ENCODE measurements at regions not wholly inside any gene's neighbourhood (a gene's known extent, or its start where the extent isn't known, plus 50 kb on each side); places are given as distances from the start of the nearest gene placed in this dataset.

GRCh38 chr16:85162478-85163277 is 50.4 kb upstream of the CIBAR2 start:
- H3K9me3 ChIP-seq (ENCODE audit: control insufficient read depth, insufficient read depth, low read length): no peaks in the 10 kb centered on the region
- H3K4me3 ChIP-seq (ENCODE audit: low read depth, low read length): no peak overlapping the region
- H3K9ac ChIP-seq (ENCODE audit: low read depth, low read length): no peak overlapping the region
- H3K36me3 ChIP-seq (ENCODE audit: control insufficient read depth, insufficient read depth, low read length): no peaks in the 10 kb centered on the region
- H3K4me1 ChIP-seq (ENCODE audit: control insufficient read depth, insufficient read depth, low read length): peaks cover 5% of the 10 kb centered on the region
- peaks cover 3% of the 10 kb centered on the region for H3K27me3 ChIP-seq (ENCODE audit: control insufficient read depth, insufficient read depth, low read length)

- Histone ChIP-seq H3K4me3 (ENCODE audit: low read depth, low read length) (no peak overlapping the region), H3K36me3 (ENCODE audit: control insufficient read depth, insufficient read depth, low read length) (no peaks in the 10 kb centered on the region), H3K9me3 (ENCODE audit: control insufficient read depth, insufficient read depth, low read length) (no peaks in the 10 kb centered on the region), H3K27me3 (ENCODE audit: control insufficient read depth, insufficient read depth, low read length) (peaks cover 3% of the 10 kb centered on the region), H3K4me1 (ENCODE audit: control insufficient read depth, insufficient read depth, low read length) (peaks cover 2% of the 10 kb centered on the region), H3K9ac (ENCODE audit: low read depth, low read length) (no peak overlapping the region)
Observed at GRCh38 chr16:85163278-85164112, 51.2 kb upstream of the CIBAR2 start.

GRCh38 chr16:85164431-85164830 is 52.2 kb upstream of the CIBAR2 start:
- peaks cover 2% of the 10 kb centered on the region for H3K4me1 ChIP-seq (ENCODE audit: control insufficient read depth, insufficient read depth, low read length)
- no peaks in the 10 kb centered on the region for H3K36me3 ChIP-seq (ENCODE audit: control insufficient read depth, insufficient read depth, low read length)
- no peak overlapping the region for H3K4me3 ChIP-seq (ENCODE audit: low read depth, low read length)
- no peaks in the 10 kb centered on the region for H3K9me3 ChIP-seq (ENCODE audit: control insufficient read depth, insufficient read depth, low read length)
- no peak overlapping the region for H3K9ac ChIP-seq (ENCODE audit: low read depth, low read length)
- H3K27me3 ChIP-seq (ENCODE audit: control insufficient read depth, insufficient read depth, low read length): peaks cover 3% of the 10 kb centered on the region

- no peak overlapping the region for H3K4me3 ChIP-seq (ENCODE audit: low read depth, low read length)
- peaks cover 3% of the 10 kb centered on the region for H3K27me3 ChIP-seq (ENCODE audit: control insufficient read depth, insufficient read depth, low read length)
- H3K9ac ChIP-seq (ENCODE audit: low read depth, low read length): no peak overlapping the region
- no peaks in the 10 kb centered on the region for H3K9me3 ChIP-seq (ENCODE audit: control insufficient read depth, insufficient read depth, low read length)
- H3K36me3 ChIP-seq (ENCODE audit: control insufficient read depth, insufficient read depth, low read length): no peaks in the 10 kb centered on the region
- H3K4me1 ChIP-seq (ENCODE audit: control insufficient read depth, insufficient read depth, low read length): peaks cover 2% of the 10 kb centered on the region
Observed at GRCh38 chr16:85164838-85165516, 52.7 kb upstream of the CIBAR2 start.

- Histone ChIP-seq H3K36me3 (ENCODE audit: control insufficient read depth, insufficient read depth, low read length) (no peaks in the 10 kb centered on the region), H3K27me3 (ENCODE audit: control insufficient read depth, insufficient read depth, low read length) (peaks cover 9% of the 10 kb centered on the region), H3K9me3 (ENCODE audit: control insufficient read depth, insufficient read depth, low read length) (no peaks in the 10 kb centered on the region), H3K9ac (ENCODE audit: low read depth, low read length) (no peak overlapping the region), H3K4me1 (ENCODE audit: control insufficient read depth, insufficient read depth, low read length) (no peaks in the 10 kb centered on the region), H3K4me3 (ENCODE audit: low read depth, low read length) (no peak overlapping the region)
Observed at GRCh38 chr16:85165781-85166180, 53.5 kb upstream of the CIBAR2 start.

GRCh38 chr16:85166281-85166680 is 54.0 kb upstream of the CIBAR2 start:
- H3K4me3 ChIP-seq (ENCODE audit: low read depth, low read length): no peak overlapping the region
- peaks cover 9% of the 10 kb centered on the region for H3K27me3 ChIP-seq (ENCODE audit: control insufficient read depth, insufficient read depth, low read length)
- no peaks in the 10 kb centered on the region for H3K4me1 ChIP-seq (ENCODE audit: control insufficient read depth, insufficient read depth, low read length)
- no peak overlapping the region for H3K9ac ChIP-seq (ENCODE audit: low read depth, low read length)
- no peaks in the 10 kb centered on the region for H3K9me3 ChIP-seq (ENCODE audit: control insufficient read depth, insufficient read depth, low read length)
- no peaks in the 10 kb centered on the region for H3K36me3 ChIP-seq (ENCODE audit: control insufficient read depth, insufficient read depth, low read length)

- Histone ChIP-seq H3K36me3 (ENCODE audit: control insufficient read depth, insufficient read depth, low read length) (no peaks in the 10 kb centered on the region), H3K4me3 (ENCODE audit: low read depth, low read length) (no peak overlapping the region), H3K9ac (ENCODE audit: low read depth, low read length) (no peak overlapping the region), H3K4me1 (ENCODE audit: control insufficient read depth, insufficient read depth, low read length) (no peaks in the 10 kb centered on the region), H3K9me3 (ENCODE audit: control insufficient read depth, insufficient read depth, low read length) (no peaks in the 10 kb centered on the region), H3K27me3 (ENCODE audit: control insufficient read depth, insufficient read depth, low read length) (peaks cover 9% of the 10 kb centered on the region)
Observed at GRCh38 chr16:85166699-85167588, 54.7 kb upstream of the CIBAR2 start.

- H3K4me3 ChIP-seq (ENCODE audit: low read depth, low read length): peak overlapping the region; percentile 45
- H3K27me3 ChIP-seq (ENCODE audit: control insufficient read depth, insufficient read depth, low read length): peaks cover 9% of the 10 kb centered on the region
- H3K9ac ChIP-seq (ENCODE audit: low read depth, low read length): no peak overlapping the region
Observed at GRCh38 chr16:85167589-85168537, 55.6 kb upstream of the CIBAR2 start.

GRCh38 chr16:85168732-85169256 is 56.5 kb upstream of the CIBAR2 start:
- Histone ChIP-seq H3K9ac (ENCODE audit: low read depth, low read length) (no peak overlapping the region), H3K36me3 (ENCODE audit: control insufficient read depth, insufficient read depth, low read length) (no peaks in the 10 kb centered on the region), H3K27me3 (ENCODE audit: control insufficient read depth, insufficient read depth, low read length) (peaks cover 9% of the 10 kb centered on the region), H3K4me3 (ENCODE audit: low read depth, low read length) (peak overlapping the region; percentile 45), H3K9me3 (ENCODE audit: control insufficient read depth, insufficient read depth, low read length) (no peaks in the 10 kb centered on the region), H3K4me1 (ENCODE audit: control insufficient read depth, insufficient read depth, low read length) (peaks cover 4% of the 10 kb centered on the region)

More at GRCh38 chr16:85167589-85168537, 55.6 kb upstream of the CIBAR2 start:
- Histone ChIP-seq H3K36me3 (ENCODE audit: control insufficient read depth, insufficient read depth, low read length) (no peaks in the 10 kb centered on the region), H3K4me1 (ENCODE audit: control insufficient read depth, insufficient read depth, low read length) (peaks cover 2% of the 10 kb centered on the region), H3K9me3 (ENCODE audit: control insufficient read depth, insufficient read depth, low read length) (no peaks in the 10 kb centered on the region)

- Histone ChIP-seq H3K36me3 (ENCODE audit: control insufficient read depth, insufficient read depth, low read length) (no peaks in the 10 kb centered on the region), H3K4me1 (ENCODE audit: control insufficient read depth, insufficient read depth, low read length) (peaks cover 9% of the 10 kb centered on the region), H3K9me3 (ENCODE audit: control insufficient read depth, insufficient read depth, low read length) (no peaks in the 10 kb centered on the region), H3K9ac (ENCODE audit: low read depth, low read length) (no peak overlapping the region), H3K4me3 (ENCODE audit: low read depth, low read length) (peak overlapping the region; percentile 37), H3K27me3 (ENCODE audit: control insufficient read depth, insufficient read depth, low read length) (peaks cover 9% of the 10 kb centered on the region)
Observed at GRCh38 chr16:85169333-85170065, 57.2 kb upstream of the CIBAR2 start.

Data from iPS-15b (cell line).